Activated B cell treated with CpG ODN at 0.5 μM for 24 hours (primary cell): ENCODE measurements at regions not wholly inside any gene's neighbourhood (a gene's known extent, or its start where the extent isn't known, plus 50 kb on each side); places are given as distances from the start of the nearest gene placed in this dataset.

Source experiments
- ATAC-seq: fragments of 200-7000 bp; cut with Tn5 transposase; one replicate; pipeline ENCODE4 v1.10.0; 2021; ENCODE audit warnings: low read depth, mild to moderate bottlenecking, moderate library complexity
- CTCF ChIA-PET: fragments of 350-600 bp; sonication (Branson Sonifier 250); formaldehyde crosslinking; loops from one replicate; lab custom pipeline; 2021; ENCODE audit warnings: antibody characterized with exemption; lab: Charles Lee
- POLR2A ChIA-PET: fragments of 350-600 bp; sonication (Branson Sonifier 250); formaldehyde crosslinking; loops from one replicate; lab custom pipeline; 2021; ENCODE audit warnings: antibody characterized with exemption; lab: Charles Lee
- DNase-seq: peaks from one replicate; pipeline ENCODE4 v3.0.0; 2022
- H3K27ac Mint-ChIP-seq: one replicate; pipeline ENCODE4 v1.8.0; 2020; ENCODE audit warnings: mixed read lengths
- H3K27me3 Mint-ChIP-seq: one replicate; pipeline ENCODE4 v1.8.0; 2021; ENCODE audit warnings: mixed read lengths
- H3K36me3 Mint-ChIP-seq: one replicate; pipeline ENCODE4 v1.8.0; 2021; ENCODE audit warnings: low read depth, mixed read lengths
- H3K4me1 Mint-ChIP-seq: one replicate; pipeline ENCODE4 v1.8.0; 2021; ENCODE audit warnings: mixed read lengths
- H3K4me3 Mint-ChIP-seq: one replicate; pipeline ENCODE4 v1.8.0; 2020; ENCODE audit warnings: mild to moderate bottlenecking, mixed read lengths
- H3K9me3 Mint-ChIP-seq: one replicate; pipeline ENCODE4 v1.8.0; 2020; ENCODE audit warnings: mixed read lengths
- intact Hi-C: fragments of 100-400 bp; cut with micrococcal nuclease; formaldehyde crosslinking; loops from one replicate; pipeline ENCODE4 v1.15.1; 2024
- TF ChIP-seq, protein P1 (sequence below): fragments of 200-600 bp; IDR thresholded peaks from one replicate; pipeline ENCODE4 v1.8.0; 2022; ENCODE audit warnings: antibody characterized with exemption, mild to moderate bottlenecking

DNA sequence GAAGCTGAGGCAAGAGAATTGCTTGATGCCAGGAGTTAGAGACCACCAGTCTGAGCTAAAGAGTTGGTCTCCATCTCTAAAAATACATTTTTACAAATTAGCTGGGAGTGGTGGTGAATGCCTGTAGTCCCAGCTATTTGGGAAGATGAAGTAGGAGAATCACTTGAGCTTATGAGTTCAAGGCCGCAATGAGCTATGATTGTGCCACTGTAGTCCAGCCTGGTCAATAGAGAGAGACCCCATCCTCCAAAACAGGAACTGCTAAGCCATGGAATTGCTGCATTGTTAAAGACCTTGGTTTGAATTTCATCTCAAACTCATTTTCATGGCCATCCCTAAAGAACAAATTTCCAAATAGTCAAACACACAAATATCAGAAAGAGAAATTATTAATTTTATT lies 113.9 kb upstream of the AGTR1 start:
- Mint-ChIP-seq H3K4me3 (no peak overlapping the region), H3K36me3 (no peaks in the 10 kb centered on the region), H3K4me1 (no peaks in the 10 kb centered on the region), H3K27me3 (no peaks in the 10 kb centered on the region), H3K27ac (no peak overlapping the region), H3K9me3 (no peaks in the 10 kb centered on the region)
- TF ChIP-seq, protein P1, sequence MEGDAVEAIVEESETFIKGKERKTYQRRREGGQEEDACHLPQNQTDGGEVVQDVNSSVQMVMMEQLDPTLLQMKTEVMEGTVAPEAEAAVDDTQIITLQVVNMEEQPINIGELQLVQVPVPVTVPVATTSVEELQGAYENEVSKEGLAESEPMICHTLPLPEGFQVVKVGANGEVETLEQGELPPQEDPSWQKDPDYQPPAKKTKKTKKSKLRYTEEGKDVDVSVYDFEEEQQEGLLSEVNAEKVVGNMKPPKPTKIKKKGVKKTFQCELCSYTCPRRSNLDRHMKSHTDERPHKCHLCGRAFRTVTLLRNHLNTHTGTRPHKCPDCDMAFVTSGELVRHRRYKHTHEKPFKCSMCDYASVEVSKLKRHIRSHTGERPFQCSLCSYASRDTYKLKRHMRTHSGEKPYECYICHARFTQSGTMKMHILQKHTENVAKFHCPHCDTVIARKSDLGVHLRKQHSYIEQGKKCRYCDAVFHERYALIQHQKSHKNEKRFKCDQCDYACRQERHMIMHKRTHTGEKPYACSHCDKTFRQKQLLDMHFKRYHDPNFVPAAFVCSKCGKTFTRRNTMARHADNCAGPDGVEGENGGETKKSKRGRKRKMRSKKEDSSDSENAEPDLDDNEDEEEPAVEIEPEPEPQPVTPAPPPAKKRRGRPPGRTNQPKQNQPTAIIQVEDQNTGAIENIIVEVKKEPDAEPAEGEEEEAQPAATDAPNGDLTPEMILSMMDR = no peak
- ChIA-PET CTCF (no interaction called here), POLR2A (no interaction called here)
- no peak for DNase-seq
- intact Hi-C loops = no loop called here
- ATAC-seq = no peak

- ChIA-PET CTCF (no interaction called here), POLR2A (no interaction called here)
- Mint-ChIP-seq H3K27me3 (no peaks in the 10 kb centered on the region), H3K36me3 (no peaks in the 10 kb centered on the region), H3K9me3 (no peaks in the 10 kb centered on the region), H3K4me1 (no peaks in the 10 kb centered on the region), H3K4me3 (no peak overlapping the region), H3K27ac (no peak overlapping the region)
- intact Hi-C loops = no loop called here
- ATAC-seq (no peak), DNase-seq (no peak)
- TF ChIP-seq, protein P1 = no peak
Observed at GRCh38 chr3:148584438-148584837, 113.3 kb upstream of the AGTR1 start.

- TF ChIP-seq, protein P1 = no peak
- no peak overlapping the region for H3K4me3 Mint-ChIP-seq
- H3K27ac Mint-ChIP-seq = no peak overlapping the region
- ATAC-seq = no peak
- POLR2A ChIA-PET = no interaction called here
- DNase-seq = no peak
- H3K9me3 Mint-ChIP-seq = no peaks in the 10 kb centered on the region
- no peaks in the 10 kb centered on the region for H3K36me3 Mint-ChIP-seq
- no peaks in the 10 kb centered on the region for H3K27me3 Mint-ChIP-seq
- no peaks in the 10 kb centered on the region for H3K4me1 Mint-ChIP-seq
- CTCF ChIA-PET = no interaction called here
- intact Hi-C loops = no loop called here
Observed at GRCh38 chr3:148585671-148586379, 111.9 kb upstream of the AGTR1 start.

DNA sequence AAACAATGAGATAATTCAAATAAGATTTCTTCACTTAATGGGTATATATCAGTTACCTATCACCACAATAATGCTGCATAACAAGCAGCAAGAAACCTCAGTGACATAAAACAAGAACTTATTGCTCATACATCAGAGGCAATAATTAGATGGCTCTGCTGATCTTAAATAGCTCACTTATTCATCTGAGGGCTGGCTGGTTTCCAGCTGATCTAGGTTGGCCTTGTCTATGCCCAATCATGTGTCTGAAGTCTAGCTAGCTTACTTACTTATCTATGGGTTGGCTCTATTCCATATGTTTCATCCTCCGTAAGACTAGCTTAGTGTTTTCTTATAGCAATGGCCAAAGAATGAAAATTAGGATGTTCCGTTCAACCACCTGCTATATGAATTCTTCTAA lies 109.4 kb upstream of the AGTR1 start:
- POLR2A ChIA-PET = no interaction called here
- H3K4me1 Mint-ChIP-seq = no peaks in the 10 kb centered on the region
- intact Hi-C loops = no loop called here
- no peak overlapping the region for H3K4me3 Mint-ChIP-seq
- no peaks in the 10 kb centered on the region for H3K36me3 Mint-ChIP-seq
- no peak overlapping the region for H3K27ac Mint-ChIP-seq
- no peak for DNase-seq
- no peak for ATAC-seq
- TF ChIP-seq, protein P1 = no peak
- H3K27me3 Mint-ChIP-seq = no peaks in the 10 kb centered on the region
- CTCF ChIA-PET = no interaction called here
- H3K9me3 Mint-ChIP-seq = no peaks in the 10 kb centered on the region

GRCh38 chr3:148591525-148591924 lies 106.2 kb upstream of the AGTR1 start:
- H3K27me3 Mint-ChIP-seq = no peaks in the 10 kb centered on the region
- H3K36me3 Mint-ChIP-seq = no peaks in the 10 kb centered on the region
- H3K4me3 Mint-ChIP-seq = no peak overlapping the region
- no peak overlapping the region for H3K27ac Mint-ChIP-seq
- H3K4me1 Mint-ChIP-seq = no peaks in the 10 kb centered on the region
- no peak for ATAC-seq
- no peaks in the 10 kb centered on the region for H3K9me3 Mint-ChIP-seq
- intact Hi-C loops = no loop called here
- ChIA-PET CTCF (no interaction called here), POLR2A (no interaction called here)
- TF ChIP-seq, protein P1 = no peak
- DNase-seq = no peak
